ENCODE measurements at regions not wholly inside any gene's neighbourhood (a gene's known extent, or its start where the extent isn't known, plus 50 kb on each side); places are given as distances from the start of the nearest gene placed in this dataset.
A peak's percentile ranks its signal among the peaks of the same experiment; 100 is the strongest.

DNA sequence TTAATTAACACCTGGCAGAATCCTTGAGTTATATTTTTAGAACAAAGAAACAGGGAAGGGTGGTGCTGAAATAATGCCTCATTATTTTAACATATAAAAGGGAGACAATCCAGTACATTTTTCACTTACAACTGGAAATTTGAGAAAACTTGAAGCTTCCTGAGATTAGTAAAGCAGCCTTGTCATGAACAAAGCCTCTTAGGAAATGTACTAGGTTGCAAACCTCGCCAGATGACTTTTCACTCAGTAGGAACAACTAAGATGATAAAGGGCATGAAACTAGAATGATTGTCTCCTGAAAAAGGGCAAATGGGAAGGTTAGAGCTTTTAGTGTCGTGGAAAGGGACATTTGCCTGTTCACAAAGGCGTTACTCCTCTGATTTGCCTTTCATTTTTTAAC lies 289.6 kb downstream of the ETS1 start:
- DNase-seq = no peak

GRCh38 chr11:128297091-128297651 lies 290.2 kb downstream of the ETS1 start:
- peak; percentile 70 for DNase-seq

DNA sequence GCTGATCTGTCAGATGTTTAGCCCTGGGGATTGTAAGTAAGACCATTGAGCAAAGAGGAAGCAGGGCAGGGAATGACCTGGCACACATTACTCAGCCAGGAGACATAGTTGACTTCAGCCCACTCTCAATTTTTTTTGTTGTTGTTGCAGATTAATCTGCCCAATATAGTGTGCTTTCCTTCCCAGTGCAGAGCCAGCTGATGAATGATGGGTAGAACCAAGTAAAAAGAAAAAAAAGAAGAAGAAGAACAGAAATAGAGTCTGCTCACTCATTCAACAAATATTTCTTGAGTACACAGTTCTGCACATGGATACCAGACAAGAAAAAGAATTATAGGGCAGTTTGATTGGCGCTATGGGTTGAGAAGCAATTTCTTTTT lies 292.7 kb downstream of the ETS1 start:
- DNase-seq = no peak

DNA sequence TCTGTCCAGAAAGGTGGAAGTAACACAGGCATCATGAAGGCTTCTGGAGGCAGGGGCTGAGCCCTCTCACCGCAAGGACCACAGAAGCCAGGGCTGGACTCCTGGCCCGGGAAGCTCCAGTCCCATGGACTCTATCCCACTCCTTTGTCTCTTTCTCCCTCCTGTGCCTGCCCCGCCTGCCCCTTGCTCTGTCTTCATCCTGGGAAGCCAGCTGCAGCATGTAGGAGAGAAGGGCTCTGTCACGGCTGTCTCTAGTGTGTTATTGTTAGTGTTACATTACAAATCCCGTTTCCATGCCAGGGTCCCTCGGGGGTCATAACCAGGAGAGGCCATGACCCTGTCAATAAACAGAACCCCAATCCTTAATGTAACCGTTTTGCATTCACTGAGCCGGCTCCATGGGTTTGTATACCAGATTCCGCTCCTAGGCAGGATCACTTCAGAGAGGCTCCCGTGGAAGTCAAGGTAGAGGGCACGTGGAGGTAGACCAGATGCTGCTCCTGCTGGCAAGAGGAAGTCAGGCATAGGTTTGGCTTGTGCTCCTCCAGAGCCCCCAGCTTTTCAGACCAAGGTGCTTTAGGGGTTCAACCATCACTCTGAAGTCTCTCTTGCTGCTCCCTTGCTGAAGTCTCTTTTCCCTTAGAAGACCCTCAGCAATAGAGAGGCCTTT lies 293.2 kb downstream of the ETS1 start:
- DNase-seq = no peak

- no peak for DNase-seq
Measured at GRCh38 chr11:128291835-128292234, 295.5 kb downstream of the ETS1 start.

- DNase-seq = no peak
Measured at GRCh38 chr11:128291007-128291406, 296.4 kb downstream of the ETS1 start.

GRCh38 chr11:128290106-128290840 lies 297.1 kb downstream of the ETS1 start:
- peak; percentile 90 for DNase-seq

- no peak for DNase-seq
Measured at GRCh38 chr11:128289048-128289447, 298.3 kb downstream of the ETS1 start.

DNA sequence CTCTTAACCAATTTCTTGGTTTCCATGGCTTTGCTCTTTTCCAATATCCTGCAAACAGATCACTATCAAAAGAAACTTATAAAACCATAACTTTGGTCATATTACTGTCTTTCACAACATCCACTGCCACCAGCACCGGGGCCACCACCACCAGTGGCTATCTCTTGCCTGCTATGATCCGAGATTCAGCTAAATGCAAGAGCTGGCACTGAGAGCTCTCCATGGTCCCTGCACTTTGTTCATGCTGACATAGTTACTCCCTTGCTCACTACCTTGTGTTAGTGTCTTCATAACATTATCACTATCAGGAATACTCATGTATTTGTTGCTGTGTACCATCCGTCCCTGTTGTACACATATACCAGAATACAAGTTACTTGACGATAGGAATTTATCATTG lies 299.0 kb downstream of the ETS1 start:
- no peak for DNase-seq

GRCh38 chr11:128285321-128285720 lies 302.0 kb downstream of the ETS1 start:
- DNase-seq = no peak

GRCh38 chr11:128284634-128285033 lies 302.7 kb downstream of the ETS1 start:
- no peak for DNase-seq

DNA sequence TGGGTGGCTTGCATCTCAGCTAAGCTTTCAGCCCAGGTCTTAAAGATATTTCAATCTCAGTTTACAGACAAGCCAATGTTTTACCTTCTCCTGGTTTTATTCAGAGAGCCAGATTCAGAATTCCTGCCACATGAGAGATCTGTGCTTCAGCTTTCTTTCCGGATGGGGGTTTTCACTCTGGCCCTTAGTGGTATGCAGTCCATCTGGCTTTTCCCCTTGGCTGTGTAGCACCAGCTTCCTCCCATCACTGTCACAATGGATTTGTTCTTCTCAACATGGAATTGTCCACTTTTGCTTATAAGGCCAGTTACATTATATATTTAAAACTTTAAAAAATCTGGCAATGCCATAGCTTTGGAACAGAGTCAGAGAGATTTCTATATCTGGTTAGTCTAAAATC lies 303.9 kb downstream of the ETS1 start:
- DNase-seq = no peak

DNA sequence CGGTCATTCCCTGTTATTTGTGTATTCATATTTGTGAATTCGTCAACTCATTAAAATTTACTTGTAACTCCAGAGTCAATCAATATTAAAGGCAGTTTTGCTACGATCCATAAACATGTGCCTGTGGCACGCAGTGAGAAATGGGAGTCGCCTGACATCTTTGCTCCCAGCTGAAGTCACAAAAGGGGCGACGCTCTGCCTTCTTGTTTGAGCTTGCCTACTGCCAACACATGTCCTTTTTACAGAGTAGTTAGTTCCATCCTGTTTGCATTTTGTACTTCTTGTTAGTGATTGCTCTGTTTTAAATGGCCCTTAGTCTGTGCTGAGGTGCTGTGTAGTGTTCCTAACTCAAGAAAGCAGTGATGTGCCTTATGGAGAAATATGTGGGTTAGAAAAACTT lies 305.3 kb downstream of the ETS1 start:
- DNase-seq = no peak

- DNase-seq = no peak
Measured at GRCh38 chr11:128279866-128280265, 307.5 kb downstream of the ETS1 start.

- DNase-seq = no peak
Measured at GRCh38 chr11:128273736-128274135, 313.6 kb downstream of the ETS1 start.

DNA sequence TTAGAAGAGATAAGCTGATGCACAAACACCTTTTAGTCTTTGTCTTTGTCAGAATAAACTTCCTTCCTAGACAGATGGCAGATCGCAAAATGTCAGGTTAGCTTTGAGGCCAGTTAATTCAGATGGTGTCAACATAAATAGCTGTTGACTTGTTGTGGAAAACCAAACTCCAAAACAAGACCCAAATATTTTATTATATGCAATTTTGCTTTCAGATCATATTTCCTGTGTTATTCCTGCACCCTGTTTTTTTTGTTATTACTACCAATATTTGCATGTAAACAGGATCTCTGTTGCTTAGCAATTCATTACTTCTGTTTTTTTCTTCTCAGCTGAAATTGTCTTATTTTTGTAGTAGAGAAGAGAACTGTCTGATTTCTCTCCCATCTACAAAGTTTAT lies 316.0 kb downstream of the ETS1 start:
- DNase-seq = no peak

- DNase-seq = no peak
Measured at GRCh38 chr11:128269466-128269865, 317.9 kb downstream of the ETS1 start.

GRCh38 chr11:128266893-128267292 lies 320.5 kb downstream of the ETS1 start:
- DNase-seq = no peak

DNA sequence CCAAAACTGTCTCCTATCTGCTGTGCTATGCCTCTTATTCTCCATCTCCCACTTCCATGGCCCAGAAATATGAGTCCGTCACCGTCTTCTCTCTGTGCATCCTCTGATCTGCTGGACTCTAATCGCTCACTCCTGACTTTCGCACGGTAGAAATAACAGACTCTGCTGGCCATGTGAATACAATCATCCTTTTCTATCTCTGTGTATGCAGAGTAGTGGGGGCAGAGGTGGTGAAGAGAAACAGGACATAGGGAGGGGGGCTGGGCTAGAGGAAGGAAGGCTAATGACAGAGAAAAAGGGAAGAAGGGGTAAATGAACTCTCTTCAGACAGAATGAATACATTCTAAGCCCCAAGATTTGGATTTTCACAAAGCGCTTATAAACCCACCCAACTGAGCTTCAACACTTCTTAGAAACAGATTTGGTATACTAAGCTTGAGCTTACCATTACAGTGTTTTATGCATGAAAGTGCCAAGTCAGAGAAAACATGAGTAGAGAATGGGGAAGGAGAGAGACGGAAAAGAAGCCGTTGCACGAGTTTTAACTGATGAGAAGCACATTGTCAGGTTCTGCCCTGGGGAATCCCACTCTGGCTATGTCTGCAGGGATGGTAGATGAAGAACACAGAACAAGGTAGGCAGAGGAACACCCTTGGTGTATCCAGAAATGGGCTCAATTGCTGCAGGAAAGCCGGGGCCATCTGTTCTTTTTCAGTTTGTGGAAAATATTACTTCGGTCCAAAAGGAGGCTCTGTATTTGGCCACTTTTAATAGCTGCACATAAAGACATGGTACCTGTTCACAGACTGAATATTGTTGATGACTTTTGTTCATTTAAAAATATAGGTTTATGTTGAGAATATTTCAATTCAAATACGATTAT lies 324.7 kb downstream of the ETS1 start:
- no peak for DNase-seq

- DNase-seq = no peak
Measured at GRCh38 chr11:128261011-128261421, 326.3 kb downstream of the ETS1 start.

DNA sequence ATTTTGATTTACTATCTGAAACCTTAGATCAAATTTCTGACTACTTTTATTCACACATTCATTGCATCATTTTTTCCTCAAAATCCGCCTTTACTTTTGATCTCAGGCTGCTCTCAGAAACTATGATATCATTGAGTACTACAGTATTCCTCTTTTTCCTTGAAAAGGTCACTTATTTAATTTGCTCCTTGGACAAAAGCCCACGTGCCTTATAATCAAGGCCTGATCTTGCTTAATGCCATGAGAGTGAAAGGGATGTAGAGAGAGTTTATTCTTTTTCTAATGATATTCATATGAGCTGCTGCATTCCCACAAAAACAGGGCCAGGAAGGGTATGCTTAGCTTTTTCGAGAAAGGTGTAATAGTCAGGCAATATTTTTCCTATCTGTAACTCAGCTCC lies 327.0 kb downstream of the ETS1 start:
- no peak for DNase-seq

GRCh38 chr11:128259816-128260215 lies 327.5 kb downstream of the ETS1 start:
- DNase-seq = no peak

DNA sequence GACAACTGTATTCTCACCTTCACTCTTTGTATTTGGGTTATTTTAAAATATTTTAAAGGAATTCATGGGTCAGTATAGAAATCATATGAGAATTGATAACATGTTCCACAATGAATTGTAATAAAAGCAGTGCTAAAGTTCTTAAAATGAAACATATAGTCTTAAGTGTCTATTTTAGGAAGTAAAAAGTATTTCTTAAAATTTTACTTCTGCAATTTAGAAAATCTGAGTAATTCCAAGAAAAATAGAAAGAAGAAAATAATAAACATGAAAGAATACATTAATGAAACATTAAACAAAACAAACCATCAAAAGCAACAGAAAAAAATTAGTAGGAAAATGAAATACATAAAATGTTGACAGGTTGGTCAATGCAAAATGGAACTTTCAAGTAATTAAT lies 332.4 kb downstream of the ETS1 start:
- DNase-seq = no peak

- DNase-seq = no peak
Measured at GRCh38 chr11:128251140-128251539, 336.2 kb downstream of the ETS1 start.

Measured in DMS79 treated with DMSO at 0.1 percent for 48 hours (cell line).